Lung (tissue), 11 donors: ENCODE measurements at regions not wholly inside any gene's neighbourhood (a gene's known extent, or its start where the extent isn't known, plus 50 kb on each side); places are given as distances from the start of the nearest gene placed in this dataset.

Source experiments
- ATAC-seq: fragments of 200-7000 bp; cut with Tn5 transposase; one replicate; pipeline ENCODE4 v1.9.1; 2020; ENCODE audit warnings: moderate number of reproducible peaks; ENCODE audit not compliant: insufficient read depth, low FRiP score
- DNase-seq, 3 donors: peaks; one replicate each; pipeline ENCODE4 v3.0.0-alpha.2; 2013 to 2017
- H3K27ac ChIP-seq, 2 donors: one replicate each; pipeline ENCODE4 v1.5.1; 2013; ENCODE audit warnings: mild to moderate bottlenecking in 2 of 2, moderate library complexity in 2 of 2, control low read depth in 1 of 2, inconsistent platforms in 1 of 2, low read depth in 1 of 2, low read length in 1 of 2
- H3K27me3 ChIP-seq, 3 donors: one replicate each; pipeline ENCODE4 v1.5.1; 2013; ENCODE audit warnings: low read length in 2 of 3; ENCODE audit not compliant: control insufficient read depth in 3 of 3, insufficient read depth in 3 of 3
- H3K36me3 ChIP-seq, 4 donors: one replicate each; pipeline ENCODE4 v1.5.1; 2013; ENCODE audit warnings: low read length in 4 of 4, mild to moderate bottlenecking in 1 of 4, moderate library complexity in 1 of 4; ENCODE audit not compliant: control insufficient read depth in 4 of 4, insufficient read depth in 4 of 4
- H3K4me1 ChIP-seq, 5 donors: one replicate each; pipeline ENCODE4 v1.5.1; 2013; ENCODE audit warnings: low read length in 5 of 5, mild to moderate bottlenecking in 2 of 5, moderate library complexity in 1 of 5; ENCODE audit not compliant: control insufficient read depth in 5 of 5, insufficient read depth in 5 of 5
- H3K4me3 ChIP-seq: one replicate; pipeline ENCODE4 v1.5.1; 2013; ENCODE audit warnings: mild to moderate bottlenecking, control low read depth, moderate library complexity
- H3K9ac ChIP-seq, 2 donors: one replicate each; pipeline ENCODE4 v1.5.1; 2013; ENCODE audit warnings: low read length in 2 of 2, control low read depth in 1 of 2; ENCODE audit not compliant: insufficient read depth in 1 of 2
- H3K9me3 ChIP-seq, 4 donors: one replicate each; pipeline ENCODE4 v1.5.1; 2013; ENCODE audit warnings: low read length in 3 of 4, mild to moderate bottlenecking in 1 of 4, moderate library complexity in 1 of 4; ENCODE audit not compliant: control insufficient read depth in 4 of 4, insufficient read depth in 3 of 4
- CTCF ChIP-seq: IDR thresholded peaks from 2 replicates; pipeline ENCODE4 v1.5.1; 2012; ENCODE audit warnings: mild to moderate bottlenecking; ENCODE audit errors: control extremely low read depth, extremely low read depth
- WGBS, 2 donors: extraction: QIAGEN DNeasy Blood & Tissue Kit; methylation state at CpG; one replicate each; pipeline ENCODE4 v1.1.7; 2013; 5-methylcytosine and 5-hydroxymethylcytosine counted together
- donor health status: control.
- donor health status: control.
- donor health status: Bipolar disorder and iron deficiency.
- donor health status: healthy.
- donor health status: DM: yes; HTN: yes; CAD: no.

DNA sequence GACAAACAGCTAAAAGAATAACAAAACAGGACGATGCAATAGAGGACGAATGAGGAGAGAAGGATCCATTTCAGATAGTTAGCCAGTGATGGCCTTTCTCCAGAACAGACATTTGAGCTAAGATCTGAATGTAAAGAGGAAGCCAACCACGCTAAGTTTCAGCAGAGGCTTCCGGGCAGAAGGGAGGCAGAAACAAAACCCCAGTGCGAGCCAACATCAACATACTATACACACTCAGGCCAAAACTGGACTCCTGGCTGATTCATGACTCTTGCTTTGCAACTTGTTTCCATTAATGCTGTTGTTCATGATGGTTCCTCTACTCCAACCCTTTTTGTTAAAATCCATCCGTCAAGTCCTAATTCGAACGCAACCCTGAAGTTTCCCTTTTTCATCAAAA lies 730.3 kb downstream of the TRIML1 start:
- no peaks in the 10 kb centered on the region for H3K4me1 ChIP-seq
- no peaks in the 10 kb centered on the region for H3K27me3 ChIP-seq
- H3K27ac ChIP-seq = no peak overlapping the region
- DNase-seq (no peak), ATAC-seq (no peak)
- H3K9ac ChIP-seq = no peak overlapping the region
- peaks cover 0 to 2% (median 0%) of the 10 kb centered on the region in 4 donors for H3K9me3 ChIP-seq
- no peaks in the 10 kb centered on the region for H3K36me3 ChIP-seq
- 81 to 87% methylated on average over 8 of the region's 8 CpGs for WGBS, 2 donors
- no peak for TF ChIP-seq CTCF
- no peak overlapping the region for H3K4me3 ChIP-seq

- 92 to 95% methylated on average over 13 of the region's 13 CpGs for WGBS, 2 donors
- Histone ChIP-seq H3K36me3 (no peaks in the 10 kb centered on the region), H3K27ac (no peak overlapping the region), H3K4me3 (no peak overlapping the region), H3K9ac (no peak overlapping the region), H3K27me3 (no peaks in the 10 kb centered on the region), H3K9me3 (peaks cover 0 to 2% (median 0%) of the 10 kb centered on the region in 4 donors), H3K4me1 (no peaks in the 10 kb centered on the region)
- no peak for DNase-seq
- ATAC-seq = no peak
- TF ChIP-seq CTCF = no peak
Measured at GRCh38 chr4:188872809-188873208, 733.6 kb downstream of the TRIML1 start.

GRCh38 chr4:188876881-188877280 lies 737.6 kb downstream of the TRIML1 start:
- peaks cover 0 to 2% (median 0%) of the 10 kb centered on the region in 4 donors for H3K9me3 ChIP-seq
- no peaks in the 10 kb centered on the region for H3K27me3 ChIP-seq
- no peak overlapping the region for H3K4me3 ChIP-seq
- H3K4me1 ChIP-seq = no peaks in the 10 kb centered on the region
- TF ChIP-seq CTCF = no peak
- 73 to 81% methylated on average over 3 of the region's 3 CpGs for WGBS, 2 donors
- DNase-seq = no peak
- no peaks in the 10 kb centered on the region for H3K36me3 ChIP-seq
- H3K27ac ChIP-seq = no peak overlapping the region
- no peak overlapping the region for H3K9ac ChIP-seq
- ATAC-seq = no peak

DNA sequence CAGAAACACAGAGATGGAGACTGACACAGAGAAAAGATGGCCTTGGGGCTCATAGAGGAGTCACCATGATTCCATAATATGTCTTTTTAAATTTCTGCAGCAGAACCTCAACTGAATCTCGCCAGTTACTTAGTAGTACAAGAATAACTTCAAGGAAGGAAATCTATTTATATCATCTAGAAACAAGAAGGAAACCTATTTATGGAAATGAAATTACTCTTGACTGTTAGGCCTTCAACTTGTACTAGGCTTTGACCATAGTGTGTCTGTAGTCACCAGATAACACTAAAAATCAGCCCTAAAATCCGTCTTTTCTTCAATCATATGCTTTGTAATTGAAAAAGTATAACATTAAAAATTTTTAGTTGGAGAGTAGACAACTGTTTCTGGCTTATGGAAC lies 740.4 kb downstream of the TRIML1 start:
- no peaks in the 10 kb centered on the region for H3K4me1 ChIP-seq
- no peak for TF ChIP-seq CTCF
- H3K36me3 ChIP-seq = no peaks in the 10 kb centered on the region
- DNase-seq = no peak
- no peak overlapping the region for H3K4me3 ChIP-seq
- no peak for ATAC-seq
- 20 to 37% methylated on average over 2 of the region's 2 CpGs for WGBS, 2 donors
- H3K27ac ChIP-seq = no peak overlapping the region
- no peaks in the 10 kb centered on the region for H3K27me3 ChIP-seq
- no peak overlapping the region for H3K9ac ChIP-seq
- H3K9me3 ChIP-seq = no peaks in the 10 kb centered on the region
